ENCODE measurements at regions not wholly inside any gene's neighbourhood (a gene's known extent, or its start where the extent isn't known, plus 50 kb on each side); places are given as distances from the start of the nearest gene placed in this dataset.

DNA sequence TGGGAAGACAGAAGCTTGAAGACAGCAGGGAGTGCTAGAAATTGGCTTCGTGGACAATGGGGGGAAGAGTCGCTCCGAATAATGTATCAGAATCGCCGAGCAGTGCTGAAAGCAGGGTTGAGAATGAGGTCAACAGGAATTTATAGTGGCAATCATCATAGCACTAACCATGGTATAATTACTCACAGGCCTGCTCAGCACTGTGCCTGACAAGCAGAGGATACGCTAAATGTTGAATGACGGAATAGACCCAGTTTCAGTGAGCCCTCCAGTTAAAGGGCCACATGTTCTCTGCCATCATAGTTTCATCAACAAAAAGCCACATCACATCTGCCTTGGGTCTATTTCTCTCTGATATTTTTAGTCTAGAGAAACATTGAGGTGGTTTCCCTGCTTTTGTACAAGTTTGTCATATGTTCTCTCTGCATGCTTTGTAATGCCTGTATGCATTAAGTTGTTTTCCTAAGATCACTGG lies 130.3 kb upstream of the EGLN3 start:
- TF ChIP-seq POLR2A (IDR thresholded peaks at IDR 0.05; ENCODE audit: low read length) (no peak), GATA1 (IDR thresholded peaks at IDR 0.05; ENCODE audit: low read depth, low read length) (no peak)
